ELR (cell line): ENCODE measurements at regions not wholly inside any gene's neighbourhood (a gene's known extent, or its start where the extent isn't known, plus 50 kb on each side); places are given as distances from the start of the nearest gene placed in this dataset.
"Not testable (repeated sequence)": the region's sequence is repeated elsewhere in the genome, so short reads cannot be mapped to it uniquely, and the experiment has no call there.

Experiments used
- DNase-seq: peaks from one replicate; pipeline ENCODE4 v3.0.0-alpha.2; 2015; ENCODE audit warnings: low read depth

- no peak for DNase-seq
Observed at GRCh38 chr4:126344472-126344871, 1029.7 kb downstream of the FAT4 start.

GRCh38 chr4:126346654-126347053 is 1031.9 kb downstream of the FAT4 start:
- DNase-seq, result no peak

GRCh38 chr4:126354784-126355183 is 1040.0 kb downstream of the FAT4 start:
- no peak for DNase-seq

GRCh38 chr4:126358041-126358440 is 1043.3 kb downstream of the FAT4 start:
- DNase-seq, result no peak

- DNase-seq, result no peak
Observed at GRCh38 chr4:126361287-126361686, 1046.5 kb downstream of the FAT4 start.

- no peak for DNase-seq
Observed at GRCh38 chr4:126364311-126364911, 1049.7 kb downstream of the FAT4 start.

GRCh38 chr4:126369076-126369475 is 1054.3 kb downstream of the FAT4 start:
- DNase-seq, result no peak

GRCh38 chr4:126372634-126373033 is 1057.9 kb downstream of the FAT4 start:
- no peak for DNase-seq

- no peak for DNase-seq
Observed at GRCh38 chr4:126375462-126376054, 1060.8 kb downstream of the FAT4 start.

- DNase-seq, result no peak
Observed at GRCh38 chr4:126385954-126386353, 1071.2 kb downstream of the FAT4 start.

- no peak for DNase-seq
Observed at GRCh38 chr4:126386512-126386911, 1071.8 kb downstream of the FAT4 start.

- DNase-seq, result peak; percentile 34
Observed at GRCh38 chr4:126395664-126396063, 1080.9 kb downstream of the FAT4 start.

- no peak for DNase-seq
Observed at GRCh38 chr4:126396121-126396520, 1081.4 kb downstream of the FAT4 start.

GRCh38 chr4:126396703-126397102 is 1081.9 kb downstream of the FAT4 start:
- no peak for DNase-seq

GRCh38 chr4:126404549-126404948 is 1089.8 kb downstream of the FAT4 start:
- peak; percentile 3 for DNase-seq

GRCh38 chr4:126405369-126405982 is 1090.7 kb downstream of the FAT4 start:
- DNase-seq, result peak; percentile 43

- no peak for DNase-seq
Observed at GRCh38 chr4:126409746-126410145, 1095.0 kb downstream of the FAT4 start.

- no peak for DNase-seq
Observed at GRCh38 chr4:126411047-126411446, 1096.3 kb downstream of the FAT4 start.

- not testable (repeated sequence) for DNase-seq
Observed at GRCh38 chr4:126412310-126412709, 1097.6 kb downstream of the FAT4 start.

GRCh38 chr4:126414741-126415140 is 1100.0 kb downstream of the FAT4 start:
- DNase-seq, result no peak

- DNase-seq, result no peak
Observed at GRCh38 chr4:126419266-126419665, 1104.5 kb downstream of the FAT4 start.

- DNase-seq, result no peak
Observed at GRCh38 chr4:126427853-126428252, 1113.1 kb downstream of the FAT4 start.

- no peak for DNase-seq
Observed at GRCh38 chr4:126431049-126431448, 1116.3 kb downstream of the FAT4 start.

GRCh38 chr4:126435491-126435890 is 1120.7 kb downstream of the FAT4 start:
- no peak for DNase-seq
